ENCODE measurements at regions not wholly inside any gene's neighbourhood (a gene's known extent, or its start where the extent isn't known, plus 50 kb on each side); places are given as distances from the start of the nearest gene placed in this dataset.
"Not testable (repeated sequence)": the region's sequence is repeated elsewhere in the genome, so short reads cannot be mapped to it uniquely, and the experiment has no call there.

DNA sequence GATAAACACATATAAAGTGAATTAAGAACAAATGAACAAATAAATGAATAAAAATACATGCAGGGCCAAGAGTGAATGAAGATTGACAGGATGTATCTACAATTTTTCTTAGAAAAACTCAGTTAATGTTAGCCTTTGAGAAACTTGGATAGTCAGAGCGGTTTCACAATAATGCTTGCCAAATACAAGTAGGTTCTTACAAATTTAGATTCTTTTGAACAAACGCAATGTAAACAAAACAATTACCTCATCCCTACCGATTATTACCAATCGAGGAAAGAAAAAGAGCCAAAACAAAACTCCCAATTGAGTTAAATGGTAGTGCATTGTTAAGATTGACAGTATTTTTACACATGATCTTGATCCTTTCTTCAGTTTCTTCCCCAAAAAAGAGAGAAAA lies 176.9 kb upstream of the DEPDC1 start:
- no peak for DNase-seq (ENCODE audit: low spot score)

DNA sequence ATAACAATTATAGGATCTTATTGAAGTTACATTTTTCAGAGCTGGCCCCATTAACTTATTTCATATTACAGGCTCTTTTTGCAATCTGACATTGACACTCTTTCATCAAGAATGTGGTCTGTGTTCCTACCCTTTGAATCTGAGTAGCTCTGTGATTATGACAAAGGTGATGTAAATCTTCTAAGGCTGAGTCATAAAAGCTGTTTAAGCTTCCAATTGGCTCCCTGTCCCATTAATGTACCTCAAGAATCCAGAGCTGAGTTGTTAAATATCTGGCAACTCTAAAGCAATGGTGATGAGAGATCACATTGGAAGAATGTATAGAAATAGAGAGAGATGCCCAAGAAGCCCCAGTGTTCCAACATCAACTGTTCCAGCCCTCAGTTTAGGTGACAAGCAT lies 178.5 kb upstream of the DEPDC1 start:
- no peak for DNase-seq (ENCODE audit: low spot score)

- DNase-seq (ENCODE audit: low spot score): no peak
These were observed 180.9 kb upstream of the DEPDC1 start for GRCh38 chr1:68677684-68678351.

GRCh38 chr1:68696221-68696620 lies 199.3 kb upstream of the DEPDC1 start:
- DNase-seq (ENCODE audit: low spot score): no peak

- DNase-seq (ENCODE audit: low spot score): no peak
These were observed 207.1 kb upstream of the DEPDC1 start for GRCh38 chr1:68703921-68704354.

GRCh38 chr1:68704800-68705443 lies 208.0 kb upstream of the DEPDC1 start:
- DNase-seq (ENCODE audit: low spot score): no peak

DNA sequence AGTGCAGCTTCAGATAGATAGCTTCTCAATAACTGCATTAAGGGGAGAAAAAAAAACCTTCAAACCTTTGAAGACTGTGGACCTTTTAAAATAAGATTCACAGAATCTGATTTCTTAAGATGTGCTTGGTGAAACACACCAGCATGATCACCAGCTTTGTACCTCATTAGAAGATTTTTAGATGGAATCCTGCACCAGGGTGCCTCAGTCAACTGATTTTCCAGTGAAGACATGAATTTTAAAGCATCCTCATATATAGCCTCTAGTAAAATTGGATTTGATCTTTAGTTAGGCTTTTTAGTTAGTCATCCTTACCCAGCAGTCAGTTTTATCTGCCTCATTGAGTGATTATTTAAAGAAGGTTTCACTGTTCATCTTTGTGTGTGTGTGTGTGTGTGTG lies 208.6 kb upstream of the DEPDC1 start:
- DNase-seq (ENCODE audit: low spot score): no peak

- DNase-seq (ENCODE audit: low spot score): no peak
These were observed 209.9 kb upstream of the DEPDC1 start for GRCh38 chr1:68706639-68707317.

GRCh38 chr1:68717330-68717729 lies 220.4 kb upstream of the DEPDC1 start:
- no peak for DNase-seq (ENCODE audit: low spot score)

GRCh38 chr1:68720476-68720875 lies 223.6 kb upstream of the DEPDC1 start:
- no peak for DNase-seq (ENCODE audit: low spot score)

- DNase-seq (ENCODE audit: low spot score): no peak
These were observed 226.9 kb upstream of the DEPDC1 start for GRCh38 chr1:68723791-68724190.

DNA sequence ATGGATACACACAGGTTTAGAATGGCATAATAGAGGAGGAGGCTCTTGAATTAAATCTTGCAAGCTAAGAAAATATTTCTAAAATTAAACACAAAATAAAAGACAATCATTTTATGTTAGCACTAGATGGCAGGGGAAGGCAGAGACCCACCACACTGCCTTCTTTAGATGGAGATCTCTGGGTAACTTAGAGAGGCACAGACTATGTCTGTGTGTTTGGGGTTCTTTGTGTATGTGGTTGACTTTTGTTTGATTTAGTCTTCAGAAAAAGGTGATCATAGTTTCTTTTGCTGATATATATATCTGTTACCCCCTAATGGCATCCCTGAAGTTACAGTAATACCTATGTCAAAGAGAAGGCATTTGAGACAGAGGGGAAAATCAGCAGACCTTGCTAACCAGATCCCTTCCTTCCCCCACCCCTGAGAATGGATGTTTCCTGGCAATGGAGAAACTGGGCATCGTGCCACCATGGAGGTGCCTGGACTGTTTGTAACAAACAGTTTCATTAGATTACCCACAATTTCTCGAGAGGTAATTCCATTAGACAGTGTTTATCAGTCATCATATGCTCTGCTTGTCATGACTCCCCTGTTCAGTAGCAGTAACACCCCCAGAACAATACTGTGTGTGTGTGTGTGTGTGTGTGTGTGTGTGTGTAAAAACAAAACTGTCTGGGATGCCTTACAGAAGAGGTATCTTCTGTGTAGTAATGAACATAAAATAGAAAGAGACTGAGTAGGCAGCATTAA lies 228.3 kb upstream of the DEPDC1 start:
- DNase-seq (ENCODE audit: low spot score): peak; percentile 1

- not testable (repeated sequence) for DNase-seq (ENCODE audit: low spot score)
These were observed 242.6 kb upstream of the DEPDC1 start for GRCh38 chr1:68739486-68739885.

DNA sequence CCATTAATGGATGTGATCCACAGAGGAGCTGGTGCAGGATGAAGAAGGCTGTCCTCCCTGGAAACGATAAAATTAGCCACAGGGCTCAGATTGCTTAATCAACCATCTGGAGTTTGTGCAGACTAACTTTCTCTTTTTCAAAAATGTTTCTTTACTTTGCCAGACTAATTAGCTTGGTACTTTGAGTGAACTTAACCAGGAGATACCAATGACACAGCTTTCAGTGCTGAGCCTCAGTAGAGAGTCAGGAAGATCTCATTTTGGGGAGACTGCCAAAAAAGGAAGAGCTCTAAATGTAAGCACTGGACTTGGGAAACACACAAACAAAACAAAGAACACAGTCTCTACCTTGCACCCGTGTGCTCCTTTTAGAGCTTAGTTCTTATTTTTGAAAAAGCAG lies 248.1 kb upstream of the DEPDC1 start:
- peak; percentile 1 for DNase-seq (ENCODE audit: low spot score)

DNA sequence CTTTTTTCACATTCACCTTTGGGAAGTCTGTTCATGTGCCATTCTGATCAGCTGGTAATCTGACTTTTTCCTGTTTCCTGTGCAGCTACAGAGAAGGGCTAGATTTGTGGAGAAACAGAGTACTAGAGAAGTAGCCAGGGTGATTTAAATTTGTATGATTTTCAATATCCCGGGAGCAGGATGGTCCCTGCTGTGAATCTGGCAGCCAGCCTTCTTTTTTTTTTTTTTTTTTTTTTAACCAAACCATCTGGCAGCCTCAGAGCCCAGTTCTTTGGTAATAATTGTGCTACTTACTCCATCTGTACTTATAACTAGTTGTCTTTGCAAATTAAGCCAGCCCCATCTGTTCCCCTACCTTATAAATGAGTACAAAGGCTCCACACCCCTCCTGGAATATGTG lies 248.6 kb upstream of the DEPDC1 start:
- DNase-seq (ENCODE audit: low spot score): no peak

GRCh38 chr1:68746378-68746777 lies 249.5 kb upstream of the DEPDC1 start:
- no peak for DNase-seq (ENCODE audit: low spot score)

- DNase-seq (ENCODE audit: low spot score): no peak
These were observed 254.8 kb upstream of the DEPDC1 start for GRCh38 chr1:68751723-68752122.

DNA sequence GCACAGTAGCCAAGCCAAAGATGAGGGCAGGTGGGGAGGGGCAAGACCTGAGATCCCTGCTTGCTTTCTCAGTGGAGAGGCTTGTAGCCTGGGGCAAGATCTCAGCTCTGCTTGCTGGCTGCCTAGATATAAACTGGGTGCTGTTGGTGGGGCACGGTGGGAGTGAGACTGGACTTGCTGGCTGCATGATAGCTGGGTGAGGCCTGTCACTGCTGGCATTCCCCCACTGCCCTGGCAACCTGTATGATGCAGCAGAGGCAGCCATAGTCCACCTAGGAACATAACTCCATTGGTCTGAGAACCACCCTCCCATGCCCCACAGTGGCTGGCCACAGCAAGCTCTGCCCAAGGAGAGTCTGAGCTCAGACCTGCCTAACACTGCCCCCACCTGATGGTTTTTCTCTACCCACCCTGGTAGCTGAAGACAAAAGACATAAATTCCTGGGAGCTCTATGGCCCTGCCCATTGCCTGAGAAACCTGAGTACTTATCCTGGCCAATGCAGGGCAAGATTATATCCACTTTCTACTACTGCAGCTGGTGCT lies 261.9 kb upstream of the DEPDC1 start:
- no peak for DNase-seq (ENCODE audit: low spot score)

- DNase-seq (ENCODE audit: low spot score): no peak
These were observed 271.1 kb upstream of the DEPDC1 start for GRCh38 chr1:68767941-68768340.

DNA sequence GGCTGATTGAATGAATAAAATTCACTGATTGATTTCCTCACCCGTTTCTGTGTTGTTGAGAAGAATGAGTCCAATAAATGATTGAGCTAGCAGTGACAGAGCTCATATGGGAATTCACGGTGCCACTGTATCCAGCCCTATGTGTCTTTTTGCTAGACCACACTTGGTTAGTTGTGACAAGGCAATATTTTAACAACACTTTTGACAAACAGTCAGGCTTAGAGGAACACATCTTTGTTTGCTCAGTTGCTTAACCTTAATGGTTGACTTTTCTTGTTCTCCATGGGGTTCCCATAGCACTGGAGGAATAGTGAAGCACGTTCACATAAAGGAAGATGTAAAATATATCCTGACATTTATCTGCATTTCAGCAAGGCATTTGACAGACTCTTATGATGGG lies 273.9 kb upstream of the DEPDC1 start:
- no peak for DNase-seq (ENCODE audit: low spot score)

GRCh38 chr1:68777851-68778250 lies 281.0 kb upstream of the DEPDC1 start:
- DNase-seq (ENCODE audit: low spot score): no peak

DNA sequence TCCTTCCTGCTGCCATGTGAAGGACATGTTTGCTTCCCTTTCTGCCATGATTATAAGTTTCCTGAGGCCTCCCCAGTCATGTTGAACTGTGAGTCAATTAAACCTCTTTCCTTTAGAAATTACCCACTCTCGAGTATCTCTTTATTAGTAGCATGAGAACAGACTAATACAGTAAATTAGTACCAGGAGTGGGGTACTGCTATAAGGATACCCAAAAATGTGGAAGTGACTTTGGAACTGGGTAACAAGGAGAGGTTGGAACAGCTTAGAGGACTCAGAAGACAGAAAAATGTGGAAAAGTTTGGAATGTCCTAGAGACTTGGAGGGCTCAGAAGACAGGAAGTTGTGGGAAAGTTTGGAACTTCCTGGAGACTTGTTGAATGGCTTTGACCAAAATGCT lies 283.0 kb upstream of the DEPDC1 start:
- not testable (repeated sequence) for DNase-seq (ENCODE audit: low spot score)
